HL-60/S4 treated with phorbol 12-myristate 13-acetate at 8.2 ng/mL for 4 days and 3 days (cell line): ENCODE measurements at regions not wholly inside any gene's neighbourhood (a gene's known extent, or its start where the extent isn't known, plus 50 kb on each side); places are given as distances from the start of the nearest gene placed in this dataset.

Source experiments
- in situ Hi-C: fragments of 300-500 bp; cut with MboI; formaldehyde crosslinking; loops from 2 replicates; pipeline ENCODE4 v1.15.0; 2022; ENCODE audit warnings: low sequenced_read_pairs

GRCh38 chr6:166757232-166758135 is 130.4 kb upstream of the RPS6KA2 start:
- in situ Hi-C loops = loop anchor here (25.0 kb wide), 1 partner anchor 380 kb away; no protein-coding TSS in a partner anchor

GRCh38 chr6:166754218-166755030 is 127.4 kb upstream of the RPS6KA2 start:
- in situ Hi-C loops = loop anchor here (25.0 kb wide), 1 partner anchor 383 kb away; no protein-coding TSS in a partner anchor

GRCh38 chr6:166752928-166753721 is 126.1 kb upstream of the RPS6KA2 start:
- in situ Hi-C loops = loop anchor here (25.0 kb wide), 1 partner anchor 384 kb away; no protein-coding TSS in a partner anchor

- in situ Hi-C loops = loop anchor here (25.0 kb wide), 1 partner anchor 385 kb away; no protein-coding TSS in a partner anchor
Measured at GRCh38 chr6:166752097-166752496, 125.0 kb upstream of the RPS6KA2 start.

GRCh38 chr6:166751051-166751595 is 124.1 kb upstream of the RPS6KA2 start:
- in situ Hi-C loops = loop anchor here (25.0 kb wide), 1 partner anchor 386 kb away; no protein-coding TSS in a partner anchor

GRCh38 chr6:166750108-166750793 is 123.2 kb upstream of the RPS6KA2 start:
- in situ Hi-C loops = loop anchor here (25.0 kb wide), 1 partner anchor 387 kb away; no protein-coding TSS in a partner anchor

- in situ Hi-C loops = loop anchor here (25.0 kb wide), 1 partner anchor 388 kb away; no protein-coding TSS in a partner anchor
Measured at GRCh38 chr6:166749666-166750065, 122.6 kb upstream of the RPS6KA2 start.

- in situ Hi-C loops = no loop called here
Measured at GRCh38 chr6:166747644-166748595, 120.9 kb upstream of the RPS6KA2 start.

- in situ Hi-C loops = no loop called here
Measured at GRCh38 chr6:166745801-166746668, 119.0 kb upstream of the RPS6KA2 start.

GRCh38 chr6:166744223-166745134 is 117.4 kb upstream of the RPS6KA2 start:
- in situ Hi-C loops = no loop called here

- in situ Hi-C loops = no loop called here
Measured at GRCh38 chr6:166743406-166744222, 116.6 kb upstream of the RPS6KA2 start.

GRCh38 chr6:166742981-166743380 is 115.9 kb upstream of the RPS6KA2 start:
- in situ Hi-C loops = no loop called here

GRCh38 chr6:166739976-166740318 is 112.9 kb upstream of the RPS6KA2 start:
- in situ Hi-C loops = no loop called here

- in situ Hi-C loops = no loop called here
Measured at GRCh38 chr6:166739117-166739975, 112.3 kb upstream of the RPS6KA2 start.
